Stimulated activated naive CD8-positive, alpha-beta T cell treated with anti-CD3 and anti-CD28 coated beads, Interleukin-15, Interleukin-2, amounts not matched to agents 100 ng/mL and 50 ng/mL, for 24 hours (primary cell): ENCODE measurements at regions not wholly inside any gene's neighbourhood (a gene's known extent, or its start where the extent isn't known, plus 50 kb on each side); places are given as distances from the start of the nearest gene placed in this dataset.
"Not testable (repeated sequence)": the region's sequence is repeated elsewhere in the genome, so short reads cannot be mapped to it uniquely, and the experiment has no call there.

Source experiments
- H3K27ac Mint-ChIP-seq: one replicate; pipeline ENCODE4 v1.8.0; 2021; ENCODE audit warnings: mild to moderate bottlenecking, mixed read lengths
- H3K27me3 Mint-ChIP-seq: one replicate; pipeline ENCODE4 v1.8.0; 2021; ENCODE audit warnings: mixed read lengths
- H3K36me3 Mint-ChIP-seq: one replicate; pipeline ENCODE4 v1.8.0; 2021; ENCODE audit warnings: low read depth, mixed read lengths
- H3K4me1 Mint-ChIP-seq: one replicate; pipeline ENCODE4 v1.8.0; 2021; ENCODE audit warnings: low read depth, mixed read lengths
- H3K4me3 Mint-ChIP-seq: one replicate; pipeline ENCODE4 v1.8.0; 2021; ENCODE audit warnings: mild to moderate bottlenecking, mixed read lengths
- H3K9me3 Mint-ChIP-seq: one replicate; pipeline ENCODE4 v1.8.0; 2021; ENCODE audit warnings: mixed read lengths

DNA sequence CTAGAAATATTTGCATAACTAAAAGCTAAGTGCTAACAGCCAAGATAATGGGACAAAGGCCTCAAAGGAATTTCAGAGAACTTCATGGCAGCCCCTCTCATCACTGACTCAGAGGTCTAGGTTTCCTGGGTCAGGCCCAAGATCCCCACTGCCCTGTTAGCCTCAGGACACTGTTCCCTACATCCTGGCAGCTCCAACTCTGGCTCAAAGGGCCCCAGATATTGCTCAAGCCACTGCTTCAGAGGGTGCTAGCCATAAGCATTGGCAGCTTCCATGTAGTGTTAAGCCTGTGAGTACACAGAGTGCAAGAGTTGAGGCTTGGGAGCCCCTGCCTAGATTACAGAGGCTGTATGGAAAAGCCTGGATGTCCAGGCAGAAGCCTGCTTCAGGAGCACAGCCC is 998.1 kb downstream of the TLE1 start:
- no peaks in the 10 kb centered on the region for H3K27me3 Mint-ChIP-seq
- H3K27ac Mint-ChIP-seq = no peak overlapping the region
- H3K36me3 Mint-ChIP-seq = no peaks in the 10 kb centered on the region
- peaks cover 7% of the 10 kb centered on the region for H3K9me3 Mint-ChIP-seq
- H3K4me1 Mint-ChIP-seq = no peaks in the 10 kb centered on the region
- H3K4me3 Mint-ChIP-seq = no peak overlapping the region

DNA sequence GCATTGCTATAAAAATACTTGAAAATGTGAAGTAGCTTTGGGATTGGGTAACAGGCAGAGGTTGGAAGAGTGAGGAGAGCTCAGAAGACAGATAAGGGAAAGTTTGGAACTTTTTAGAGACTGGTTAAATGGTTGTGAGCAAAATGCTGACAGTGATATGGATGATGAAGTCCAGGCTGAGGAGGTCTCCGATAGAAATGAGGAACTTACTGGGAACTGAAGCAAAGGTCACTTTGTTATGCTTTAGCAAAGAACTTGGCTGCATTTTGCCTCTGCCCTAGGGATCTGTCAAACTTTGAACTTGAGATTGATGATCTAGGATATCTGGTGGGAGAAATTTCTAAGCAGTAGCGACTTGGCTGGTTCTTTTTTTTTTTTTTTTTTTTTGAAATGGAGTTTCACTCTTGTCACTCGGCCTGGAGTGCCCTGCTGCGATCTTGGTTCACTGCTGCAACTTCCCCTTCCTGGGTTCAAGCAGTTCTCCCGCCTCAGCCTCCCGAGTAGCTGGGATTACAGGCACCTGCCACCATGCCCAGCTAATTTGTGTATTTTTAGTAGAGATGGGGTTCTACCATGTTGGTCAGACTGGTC is 998.9 kb downstream of the TLE1 start:
- Mint-ChIP-seq H3K4me3 (no peak overlapping the region), H3K9me3 (peaks cover 7% of the 10 kb centered on the region), H3K36me3 (no peaks in the 10 kb centered on the region), H3K27me3 (no peaks in the 10 kb centered on the region), H3K27ac (no peak overlapping the region), H3K4me1 (no peaks in the 10 kb centered on the region)

DNA sequence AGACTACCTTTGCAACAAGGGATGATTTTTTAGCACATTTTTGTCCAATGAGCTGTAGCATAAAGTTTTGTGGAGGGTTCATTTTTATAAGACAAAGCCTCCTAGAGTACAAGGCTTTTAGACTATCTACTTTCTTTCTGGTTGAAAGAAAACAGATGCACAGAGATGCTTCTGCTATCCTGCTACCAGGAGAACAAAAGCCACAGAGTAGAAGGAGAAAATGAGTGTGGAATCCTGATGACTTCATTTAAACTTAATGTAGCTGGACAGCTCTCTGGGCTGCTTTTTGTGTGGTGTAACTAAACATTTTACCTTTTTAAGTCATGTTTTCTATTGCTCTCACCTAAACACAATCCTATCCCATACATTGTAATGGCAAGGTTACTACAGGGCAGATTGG is 1009.4 kb downstream of the TLE1 start:
- no peak overlapping the region for H3K4me3 Mint-ChIP-seq
- no peaks in the 10 kb centered on the region for H3K4me1 Mint-ChIP-seq
- no peaks in the 10 kb centered on the region for H3K9me3 Mint-ChIP-seq
- no peaks in the 10 kb centered on the region for H3K27me3 Mint-ChIP-seq
- H3K36me3 Mint-ChIP-seq = no peaks in the 10 kb centered on the region
- H3K27ac Mint-ChIP-seq = no peak overlapping the region

DNA sequence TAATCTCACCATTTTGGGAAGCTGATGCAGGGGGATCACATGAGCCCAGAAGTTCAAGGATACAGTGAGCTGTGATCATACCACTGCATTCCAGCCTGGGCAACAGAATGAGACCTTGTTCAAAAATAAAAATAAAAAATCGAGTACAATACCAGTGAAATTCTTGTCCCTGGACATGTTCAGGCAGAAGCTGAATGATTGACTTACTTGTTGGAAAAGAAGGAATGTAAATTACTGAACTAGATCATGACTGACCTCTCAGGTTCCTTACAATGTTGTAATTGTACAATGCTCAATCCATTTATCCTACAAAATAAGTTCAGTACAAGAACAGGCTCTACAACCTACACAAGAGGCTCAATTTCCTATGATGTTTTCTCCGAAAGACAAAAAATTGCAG is 1010.4 kb downstream of the TLE1 start:
- no peak overlapping the region for H3K4me3 Mint-ChIP-seq

DNA sequence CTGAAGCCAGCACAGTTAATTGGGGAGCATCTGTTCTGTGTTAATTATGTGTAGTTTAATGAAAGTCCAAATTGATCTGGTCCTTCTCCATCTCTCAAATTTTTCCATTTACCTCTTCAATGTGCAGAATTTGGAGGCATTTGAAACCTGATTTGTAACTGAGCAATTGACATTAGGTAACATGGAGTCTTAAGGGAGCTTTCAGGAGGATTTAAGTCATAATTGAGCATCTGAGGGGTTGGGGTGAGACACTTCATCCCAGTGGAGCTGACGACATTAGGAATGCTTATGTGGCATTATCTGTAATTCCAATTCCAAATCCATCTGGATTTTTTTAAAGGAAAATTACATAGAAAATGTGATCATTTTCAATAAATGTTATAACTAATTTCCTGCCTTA is 1015.9 kb downstream of the TLE1 start:
- no peaks in the 10 kb centered on the region for H3K36me3 Mint-ChIP-seq
- H3K9me3 Mint-ChIP-seq = peaks cover 15% of the 10 kb centered on the region
- H3K27me3 Mint-ChIP-seq = no peaks in the 10 kb centered on the region
- no peak overlapping the region for H3K27ac Mint-ChIP-seq
- H3K4me1 Mint-ChIP-seq = no peaks in the 10 kb centered on the region
- H3K4me3 Mint-ChIP-seq = no peak overlapping the region

More for the DNA sequence above, 1010.4 kb downstream of the TLE1 start:
- H3K27ac Mint-ChIP-seq = no peak overlapping the region
- H3K36me3 Mint-ChIP-seq = no peaks in the 10 kb centered on the region
- H3K4me1 Mint-ChIP-seq = no peaks in the 10 kb centered on the region
- no peaks in the 10 kb centered on the region for H3K27me3 Mint-ChIP-seq
- H3K9me3 Mint-ChIP-seq = peaks cover 3% of the 10 kb centered on the region

DNA sequence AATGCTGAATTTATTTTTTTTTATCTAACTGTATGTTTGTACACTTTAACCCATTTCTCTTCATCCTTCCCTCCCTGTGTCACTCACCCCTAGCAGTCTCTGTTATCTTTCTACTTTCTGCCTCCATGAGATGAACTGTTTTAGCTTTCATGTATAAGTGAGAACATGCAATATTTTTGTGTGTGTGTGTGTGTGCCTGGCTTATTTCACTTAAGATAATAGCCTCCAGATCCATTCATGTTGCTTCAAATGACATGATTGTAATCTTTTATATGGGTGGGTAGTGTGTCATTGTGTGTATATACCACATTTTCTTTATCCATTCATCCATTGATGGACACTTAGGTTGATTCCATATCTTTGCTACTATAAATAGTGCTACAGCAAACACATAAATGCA is 1023.9 kb downstream of the TLE1 start:
- H3K9me3 Mint-ChIP-seq = peaks cover 20% of the 10 kb centered on the region
- no peaks in the 10 kb centered on the region for H3K27me3 Mint-ChIP-seq
- H3K27ac Mint-ChIP-seq = no peak overlapping the region
- no peaks in the 10 kb centered on the region for H3K4me1 Mint-ChIP-seq
- no peak overlapping the region for H3K4me3 Mint-ChIP-seq
- no peaks in the 10 kb centered on the region for H3K36me3 Mint-ChIP-seq

DNA sequence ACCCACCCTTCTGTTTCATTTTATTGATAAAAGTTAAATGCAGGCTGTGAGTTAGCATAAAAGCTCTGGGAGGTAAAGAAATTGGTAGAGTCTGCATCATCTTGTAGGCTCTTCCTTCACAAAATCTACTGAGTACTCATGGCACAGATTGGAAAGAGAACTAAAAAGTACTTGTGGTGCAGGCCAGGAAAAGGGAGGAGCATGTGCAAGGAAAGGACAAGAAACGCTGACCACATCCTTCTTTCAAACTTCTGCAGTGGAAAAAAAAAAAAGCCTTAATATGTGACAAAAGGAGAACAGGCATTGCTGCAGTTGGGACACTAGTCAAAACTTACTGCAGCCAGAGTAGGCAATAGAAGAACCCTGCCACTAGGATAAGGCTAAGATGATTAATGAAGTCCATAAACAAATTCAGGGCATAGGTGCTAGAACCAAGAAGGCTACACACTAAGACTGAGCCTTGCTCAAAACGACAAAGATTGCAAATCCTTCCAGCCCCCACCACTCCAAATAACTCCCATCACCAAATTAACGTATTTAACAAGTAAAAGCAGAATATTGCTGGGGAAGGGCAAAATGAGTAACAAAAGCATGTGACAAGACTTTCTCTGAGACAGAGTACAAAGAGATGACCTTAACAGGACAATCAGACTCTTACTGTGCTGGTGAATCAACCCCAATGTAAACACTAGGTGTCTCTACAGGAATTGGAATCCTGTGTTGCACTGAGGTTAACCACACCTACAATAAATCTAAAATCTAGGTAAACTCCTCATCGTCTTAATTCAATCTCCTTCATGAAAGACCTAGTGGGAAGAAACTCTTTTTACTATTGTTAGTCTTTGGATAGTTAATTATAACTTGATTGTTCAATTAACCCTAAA is 1024.8 kb downstream of the TLE1 start:
- H3K27me3 Mint-ChIP-seq = no peaks in the 10 kb centered on the region
- H3K9me3 Mint-ChIP-seq = peaks cover 17% of the 10 kb centered on the region
- no peak overlapping the region for H3K27ac Mint-ChIP-seq
- H3K36me3 Mint-ChIP-seq = no peaks in the 10 kb centered on the region
- H3K4me3 Mint-ChIP-seq = no peak overlapping the region
- H3K4me1 Mint-ChIP-seq = no peaks in the 10 kb centered on the region

DNA sequence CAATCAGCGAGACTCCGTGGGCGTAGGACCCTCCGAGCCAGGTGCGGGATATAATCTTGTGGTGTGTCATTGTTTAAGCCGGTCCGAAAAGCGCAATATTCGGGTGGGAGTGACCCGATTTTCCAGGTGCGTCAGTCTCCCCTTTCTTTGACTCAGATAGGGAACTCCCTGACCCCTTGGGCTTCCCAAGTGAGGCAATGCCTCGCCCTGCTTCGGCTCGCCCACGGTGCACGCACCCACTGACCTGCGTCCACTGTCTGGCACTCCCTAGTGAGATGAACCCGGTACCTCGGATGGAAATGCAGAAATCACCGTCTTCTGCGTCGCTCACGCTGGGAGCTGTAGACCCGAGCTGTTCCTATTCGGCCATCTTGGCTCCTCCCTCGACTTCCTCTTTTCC is 1029.6 kb downstream of the TLE1 start:
- H3K27me3 Mint-ChIP-seq, H3K27ac Mint-ChIP-seq, H3K36me3 Mint-ChIP-seq, H3K4me1 Mint-ChIP-seq, H3K4me3 Mint-ChIP-seq: not testable (repeated sequence)
- peaks cover 14% of the 10 kb centered on the region for H3K9me3 Mint-ChIP-seq

DNA sequence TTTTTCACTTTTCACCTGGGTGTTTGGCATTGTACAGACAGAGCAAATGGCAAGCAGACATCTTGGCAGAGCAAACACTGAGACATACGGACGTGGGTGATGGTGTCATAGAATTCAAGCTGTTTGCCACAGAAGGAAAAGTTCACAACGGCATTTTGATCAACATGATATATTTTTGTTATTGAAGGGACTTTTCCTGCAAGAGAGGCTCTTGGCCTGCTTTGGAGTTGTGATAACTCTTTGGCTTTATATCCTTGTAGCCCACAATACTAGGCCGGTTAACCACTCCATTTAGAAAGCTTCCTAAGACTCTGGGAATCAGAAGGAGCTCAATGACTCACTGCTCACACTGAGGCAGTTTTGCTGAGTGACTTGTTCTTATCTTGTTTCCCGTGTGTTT is 1038.3 kb downstream of the TLE1 start:
- no peak overlapping the region for H3K27ac Mint-ChIP-seq
- no peaks in the 10 kb centered on the region for H3K27me3 Mint-ChIP-seq
- H3K36me3 Mint-ChIP-seq = no peaks in the 10 kb centered on the region
- no peaks in the 10 kb centered on the region for H3K9me3 Mint-ChIP-seq
- H3K4me1 Mint-ChIP-seq = no peaks in the 10 kb centered on the region
- no peak overlapping the region for H3K4me3 Mint-ChIP-seq

DNA sequence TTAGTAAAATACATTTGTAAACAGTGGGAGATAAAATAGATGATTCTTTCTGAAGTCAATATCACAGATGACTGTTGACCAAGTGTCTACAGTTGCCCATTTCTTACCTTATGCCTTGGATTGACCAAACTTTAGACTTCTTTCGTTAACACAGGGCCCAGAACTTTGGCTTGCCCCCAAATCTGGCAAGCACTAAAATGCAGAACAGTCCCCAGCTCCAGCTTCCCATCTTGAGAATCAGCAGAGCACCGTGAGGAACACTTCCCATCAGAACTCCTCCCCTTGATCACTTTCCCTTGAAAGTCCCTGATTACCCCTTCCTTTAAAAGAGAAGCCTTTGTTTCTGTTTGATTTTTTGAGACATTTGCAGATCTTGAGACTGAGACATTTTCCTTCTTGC is 1039.9 kb downstream of the TLE1 start:
- Mint-ChIP-seq H3K27ac (no peak overlapping the region), H3K4me1 (no peaks in the 10 kb centered on the region), H3K27me3 (no peaks in the 10 kb centered on the region), H3K36me3 (no peaks in the 10 kb centered on the region), H3K9me3 (no peaks in the 10 kb centered on the region), H3K4me3 (no peak overlapping the region)

DNA sequence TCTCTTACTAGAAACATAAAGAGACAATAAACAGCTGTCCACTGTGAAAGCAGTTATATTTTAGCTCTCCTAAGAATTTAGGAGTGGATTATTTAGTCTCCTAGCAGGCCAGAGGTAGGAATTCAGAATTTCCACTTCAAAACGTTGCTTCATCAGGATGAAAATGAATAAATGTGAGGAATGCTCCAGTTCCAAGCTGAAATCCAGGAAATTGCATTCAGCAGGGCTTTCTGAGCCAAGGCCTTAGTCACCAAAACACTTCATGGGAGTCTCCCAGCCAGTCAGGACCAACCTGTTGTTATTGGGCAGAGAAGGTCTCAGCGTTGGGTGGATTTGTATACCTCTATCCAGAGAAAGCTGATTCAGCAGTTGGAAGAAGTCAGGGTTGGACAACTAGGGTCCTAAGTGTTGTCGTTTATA is 1040.3 kb downstream of the TLE1 start:
- Mint-ChIP-seq H3K4me3 (no peak overlapping the region), H3K27ac (no peak overlapping the region), H3K9me3 (no peaks in the 10 kb centered on the region), H3K36me3 (no peaks in the 10 kb centered on the region), H3K27me3 (no peaks in the 10 kb centered on the region), H3K4me1 (no peaks in the 10 kb centered on the region)

DNA sequence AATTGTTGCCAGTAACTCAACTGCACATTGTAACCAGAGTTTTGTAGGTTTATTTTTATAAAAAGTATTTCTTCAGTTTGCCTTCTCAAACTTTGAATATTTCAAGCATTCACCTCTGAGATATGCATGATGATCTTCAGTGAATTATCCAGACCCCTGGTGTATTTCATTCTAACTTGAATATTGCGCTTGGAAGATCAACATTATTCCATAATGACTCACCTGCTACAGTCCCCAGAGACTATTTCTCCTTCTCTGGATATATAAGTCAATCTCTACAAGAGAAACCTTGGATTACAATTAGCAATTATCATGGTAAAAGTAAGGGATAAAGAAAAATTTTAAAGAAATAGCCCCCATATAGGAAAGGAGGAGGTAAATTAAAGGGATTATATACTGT is 1041.0 kb downstream of the TLE1 start:
- H3K4me1 Mint-ChIP-seq = no peaks in the 10 kb centered on the region
- H3K27me3 Mint-ChIP-seq = no peaks in the 10 kb centered on the region
- no peak overlapping the region for H3K27ac Mint-ChIP-seq
- no peaks in the 10 kb centered on the region for H3K9me3 Mint-ChIP-seq
- no peaks in the 10 kb centered on the region for H3K36me3 Mint-ChIP-seq
- H3K4me3 Mint-ChIP-seq = no peak overlapping the region

DNA sequence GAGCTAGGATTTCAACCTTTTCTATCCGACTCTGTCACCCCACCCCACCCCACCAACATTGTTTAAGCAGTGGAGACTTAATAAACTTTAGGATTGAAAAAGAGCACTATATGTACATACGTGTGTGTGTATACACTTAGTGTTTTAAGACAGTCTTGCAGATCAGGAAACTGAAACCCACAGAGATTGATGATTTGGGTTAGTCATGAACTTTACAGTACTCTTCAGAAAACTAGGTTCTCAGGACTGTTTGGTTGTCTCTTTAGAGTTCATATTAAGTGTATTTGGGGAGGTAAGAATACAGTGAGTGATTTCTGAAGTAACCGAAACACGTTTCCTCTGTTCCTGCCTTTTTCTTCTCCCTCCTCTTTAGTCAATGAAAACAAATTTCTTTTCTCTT is 1043.1 kb downstream of the TLE1 start:
- H3K4me3 Mint-ChIP-seq = no peak overlapping the region
- H3K36me3 Mint-ChIP-seq = no peaks in the 10 kb centered on the region
- H3K27me3 Mint-ChIP-seq = no peaks in the 10 kb centered on the region
- H3K9me3 Mint-ChIP-seq = no peaks in the 10 kb centered on the region
- H3K27ac Mint-ChIP-seq = no peak overlapping the region
- no peaks in the 10 kb centered on the region for H3K4me1 Mint-ChIP-seq

DNA sequence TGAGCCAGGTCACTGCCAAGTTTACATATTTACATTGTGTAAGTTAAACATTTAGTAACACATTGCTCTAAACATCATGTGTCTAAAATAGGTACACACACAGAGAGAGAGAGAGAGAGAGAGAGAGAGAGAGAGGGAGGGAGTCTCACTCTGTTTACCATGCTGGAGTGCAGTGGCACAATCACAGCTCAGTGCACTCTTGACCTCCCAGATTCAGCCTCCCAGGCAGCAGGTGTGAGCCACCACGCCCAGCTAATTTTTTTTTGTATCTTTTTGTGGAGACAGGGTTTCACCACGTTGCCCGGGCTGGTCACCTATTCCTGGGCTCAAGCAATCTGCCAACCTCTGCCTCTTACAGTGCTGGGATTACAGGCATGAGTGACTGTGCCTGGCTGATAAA is 1045.3 kb downstream of the TLE1 start:
- Mint-ChIP-seq H3K9me3 (no peaks in the 10 kb centered on the region), H3K4me1 (no peaks in the 10 kb centered on the region)

DNA sequence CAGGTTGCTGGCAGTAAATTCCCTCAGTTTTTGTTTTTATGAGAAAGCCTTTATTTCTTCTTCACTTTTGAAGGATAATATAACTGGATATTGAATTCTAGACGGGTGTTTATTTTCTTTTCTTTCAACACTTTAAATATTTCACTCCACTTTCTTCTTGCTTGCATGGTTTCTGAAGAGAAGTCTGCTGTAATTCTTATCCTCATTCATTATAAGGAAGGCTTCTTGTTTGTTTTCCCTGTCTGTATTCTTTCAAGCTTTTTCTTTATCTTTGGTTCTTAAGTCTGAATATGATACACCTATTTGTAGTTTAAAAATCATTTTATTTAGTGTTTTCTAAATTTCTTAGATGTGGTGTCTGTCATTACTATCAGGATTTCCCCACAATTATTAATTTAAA is 1054.3 kb downstream of the TLE1 start:
- no peaks in the 10 kb centered on the region for H3K27me3 Mint-ChIP-seq
- H3K27ac Mint-ChIP-seq = no peak overlapping the region
- H3K4me1 Mint-ChIP-seq = no peaks in the 10 kb centered on the region
- H3K9me3 Mint-ChIP-seq = peaks cover 16% of the 10 kb centered on the region
- H3K4me3 Mint-ChIP-seq = no peak overlapping the region
- H3K36me3 Mint-ChIP-seq = no peaks in the 10 kb centered on the region

More for the DNA sequence above, 1045.3 kb downstream of the TLE1 start:
- Mint-ChIP-seq H3K36me3 (no peaks in the 10 kb centered on the region), H3K4me3 (no peak overlapping the region), H3K27ac (no peak overlapping the region), H3K27me3 (no peaks in the 10 kb centered on the region)

DNA sequence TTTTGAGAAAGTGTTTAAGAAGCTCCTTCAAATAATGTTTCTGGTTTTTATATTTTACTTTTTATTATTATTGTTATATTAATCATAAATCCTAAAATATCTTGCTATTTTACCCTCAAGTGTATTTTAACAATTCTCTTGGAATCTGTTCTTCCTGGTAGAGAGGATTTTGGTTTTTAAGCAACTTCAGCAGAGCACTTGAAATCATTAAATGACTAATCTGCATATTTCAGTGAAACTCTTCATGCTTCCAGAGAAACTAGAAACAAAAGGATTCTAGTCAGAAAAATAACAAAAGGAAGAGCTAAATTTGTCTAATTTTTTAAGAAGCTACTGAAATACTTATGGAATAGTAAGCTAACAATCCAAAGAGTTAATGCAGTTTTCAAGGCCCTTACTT is 1057.3 kb downstream of the TLE1 start:
- Mint-ChIP-seq H3K27ac (no peak overlapping the region), H3K27me3 (no peaks in the 10 kb centered on the region), H3K4me3 (no peak overlapping the region), H3K36me3 (no peaks in the 10 kb centered on the region), H3K9me3 (peaks cover 18% of the 10 kb centered on the region), H3K4me1 (no peaks in the 10 kb centered on the region)
